Hepatic stellate cell (primary cell): ENCODE measurements at regions not wholly inside any gene's neighbourhood (a gene's known extent, or its start where the extent isn't known, plus 50 kb on each side); places are given as distances from the start of the nearest gene placed in this dataset.
A peak's percentile ranks its signal among the peaks of the same experiment; 100 is the strongest.

Experiments
- DNase-seq: peaks from one replicate; pipeline ENCODE4 v3.0.0; 2011; ENCODE audit warnings: low spot score

GRCh38 chr5:88544136-88544645 lies 275.5 kb upstream of the TMEM161B start:
- no peak for DNase-seq

- DNase-seq = no peak
Observed at GRCh38 chr5:88542786-88543185, 274.1 kb upstream of the TMEM161B start.

GRCh38 chr5:88540471-88541115 lies 271.9 kb upstream of the TMEM161B start:
- no peak for DNase-seq

- no peak for DNase-seq
Observed at GRCh38 chr5:88539693-88540365, 271.2 kb upstream of the TMEM161B start.

GRCh38 chr5:88539026-88539425 lies 270.4 kb upstream of the TMEM161B start:
- DNase-seq = no peak

GRCh38 chr5:88536146-88536545 lies 267.5 kb upstream of the TMEM161B start:
- no peak for DNase-seq

- DNase-seq = no peak
Observed at GRCh38 chr5:88524941-88525340, 256.3 kb upstream of the TMEM161B start.

GRCh38 chr5:88519066-88519465 lies 250.4 kb upstream of the TMEM161B start:
- no peak for DNase-seq

GRCh38 chr5:88518131-88519016 lies 249.7 kb upstream of the TMEM161B start:
- DNase-seq = peak; percentile 2

- DNase-seq = no peak
Observed at GRCh38 chr5:88515881-88516819, 247.5 kb upstream of the TMEM161B start.

- no peak for DNase-seq
Observed at GRCh38 chr5:88515068-88515467, 246.4 kb upstream of the TMEM161B start.

GRCh38 chr5:88509403-88509802 lies 240.8 kb upstream of the TMEM161B start:
- no peak for DNase-seq

GRCh38 chr5:88507261-88507660 lies 238.6 kb upstream of the TMEM161B start:
- no peak for DNase-seq

- DNase-seq = no peak
Observed at GRCh38 chr5:88503406-88503805, 234.8 kb upstream of the TMEM161B start.

- no peak for DNase-seq
Observed at GRCh38 chr5:88503041-88503345, 234.3 kb upstream of the TMEM161B start.

- no peak for DNase-seq
Observed at GRCh38 chr5:88502179-88503040, 233.8 kb upstream of the TMEM161B start.

- DNase-seq = no peak
Observed at GRCh38 chr5:88495810-88496209, 227.2 kb upstream of the TMEM161B start.

GRCh38 chr5:88490874-88491273 lies 222.2 kb upstream of the TMEM161B start:
- no peak for DNase-seq

- DNase-seq = no peak
Observed at GRCh38 chr5:88489364-88489763, 220.7 kb upstream of the TMEM161B start.

GRCh38 chr5:88488561-88488960 lies 219.9 kb upstream of the TMEM161B start:
- no peak for DNase-seq

GRCh38 chr5:88488130-88488529 lies 219.5 kb upstream of the TMEM161B start:
- DNase-seq = no peak
